ENCODE measurements at regions not wholly inside any gene's neighbourhood (a gene's known extent, or its start where the extent isn't known, plus 50 kb on each side); places are given as distances from the start of the nearest gene placed in this dataset.
"Not testable (repeated sequence)": the region's sequence is repeated elsewhere in the genome, so short reads cannot be mapped to it uniquely, and the experiment has no call there.

- TF ChIP-seq ZFX (IDR thresholded peaks at IDR 0.05) (no peak), CTCF (conservative IDR thresholded peaks at IDR 0.05) (no peak)
- H3K27ac ChIP-seq = no peak overlapping the region
These were observed 89.9 kb upstream of the SGK1 start for GRCh38 chr6:134407791-134408190.

GRCh38 chr6:134406311-134406710 is 88.4 kb upstream of the SGK1 start:
- TF ChIP-seq CTCF (conservative IDR thresholded peaks at IDR 0.05) = no peak
- TF ChIP-seq ZFX (IDR thresholded peaks at IDR 0.05) = no peak
- no peak overlapping the region for H3K27ac ChIP-seq

- no peak overlapping the region for H3K27ac ChIP-seq
These were observed 87.6 kb upstream of the SGK1 start for GRCh38 chr6:134405386-134406087.

GRCh38 chr6:134403312-134403711 is 85.4 kb upstream of the SGK1 start:
- H3K27ac ChIP-seq = not testable (repeated sequence)

More at GRCh38 chr6:134405386-134406087, 87.6 kb upstream of the SGK1 start:
- TF ChIP-seq ZFX (IDR thresholded peaks at IDR 0.05) (no peak), CTCF (conservative IDR thresholded peaks at IDR 0.05) (no peak)

GRCh38 chr6:134402372-134402984 is 84.6 kb upstream of the SGK1 start:
- H3K27ac ChIP-seq = peak overlapping the region; percentile 71
- no peak for TF ChIP-seq ZFX (IDR thresholded peaks at IDR 0.05)
- no peak for TF ChIP-seq CTCF (conservative IDR thresholded peaks at IDR 0.05)

GRCh38 chr6:134400941-134401340 is 83.0 kb upstream of the SGK1 start:
- peak overlapping the region; percentile 71; the same call in 1 of the 2 replicates for H3K27ac ChIP-seq
- TF ChIP-seq CTCF (conservative IDR thresholded peaks at IDR 0.05) = no peak
- no peak for TF ChIP-seq ZFX (IDR thresholded peaks at IDR 0.05)

- H3K27ac ChIP-seq = no peak overlapping the region
- TF ChIP-seq CTCF (conservative IDR thresholded peaks at IDR 0.05) = no peak
These were observed 80.5 kb upstream of the SGK1 start for GRCh38 chr6:134398453-134398852.

GRCh38 chr6:134397676-134398075 is 79.8 kb upstream of the SGK1 start:
- no peak overlapping the region for H3K27ac ChIP-seq
- TF ChIP-seq ZFX (IDR thresholded peaks at IDR 0.05) = no peak
- TF ChIP-seq CTCF (conservative IDR thresholded peaks at IDR 0.05) = no peak
